Common myeloid progenitor, CD34-positive (primary cell): ENCODE measurements at regions not wholly inside any gene's neighbourhood (a gene's known extent, or its start where the extent isn't known, plus 50 kb on each side); places are given as distances from the start of the nearest gene placed in this dataset.

Experiments used
- CTCF ChIA-PET: fragments of 350-600 bp; sonication (Branson Sonifier 250); formaldehyde crosslinking; loops from one replicate; lab custom pipeline; 2021; ENCODE audit warnings: antibody characterized with exemption; lab: Charles Lee
- POLR2A ChIA-PET: fragments of 350-600 bp; sonication (Branson Sonifier 250); formaldehyde crosslinking; loops from one replicate; lab custom pipeline; 2021; ENCODE audit warnings: antibody characterized with exemption; lab: Charles Lee
- DNase-seq, 3 donors: peaks; one replicate each; pipeline versions ENCODE4 v3.0.0 to v3.0.0-alpha.2; 2013
- H3K27ac ChIP-seq, 2 experiments: 1 replicate in 1 of 2; 2 replicates in 1 of 2; pipeline ENCODE4 v1.7.0; 2013; ENCODE audit warnings: inconsistent platforms in 2 of 2, low read length in 2 of 2, mild to moderate bottlenecking in 2 of 2, low read depth in 1 of 2, moderate library complexity in 1 of 2; ENCODE audit not compliant: severe bottlenecking in 2 of 2, insufficient read depth in 1 of 2, poor library complexity in 1 of 2
- H3K27me3 ChIP-seq, 5 experiments: replicated peaks in 2 of 5; 1 replicate in 3 of 5; 2 replicates in 2 of 5; pipeline versions ENCODE4 v1.6.1 to v1.7.0; 2013; ENCODE audit warnings: low read length in 4 of 5, mild to moderate bottlenecking in 2 of 5, moderate library complexity in 2 of 5, inconsistent platforms in 1 of 5; ENCODE audit not compliant: insufficient read depth in 5 of 5, control insufficient read depth in 4 of 5
- H3K36me3 ChIP-seq, 4 experiments: 1 replicate in 2 of 4; 2 replicates in 2 of 4; pipeline versions ENCODE4 v1.6.1 to v1.7.0; 2013; ENCODE audit warnings: low read length in 3 of 4, control low read depth in 1 of 4, mild to moderate bottlenecking in 1 of 4; ENCODE audit not compliant: control insufficient read depth in 4 of 4, insufficient read depth in 4 of 4
- H3K4me1 ChIP-seq, 4 experiments: 1 replicate in 3 of 4; 2 replicates in 1 of 4; pipeline versions ENCODE4 v1.6.1 to v1.7.1; 2013; ENCODE audit warnings: low read length in 3 of 4, mild to moderate bottlenecking in 3 of 4, control low read depth in 1 of 4, inconsistent platforms in 1 of 4, moderate library complexity in 1 of 4; ENCODE audit not compliant: control insufficient read depth in 4 of 4, insufficient read depth in 4 of 4; ENCODE audit errors: control extremely low read depth in 1 of 4
- H3K4me3 ChIP-seq, 7 experiments: 1 replicate in 4 of 7; 2 replicates in 3 of 7; pipeline versions ENCODE4 v1.5.1 to v1.7.0; 2013; ENCODE audit warnings: mild to moderate bottlenecking in 7 of 7, low read length in 6 of 7, moderate library complexity in 6 of 7, inconsistent platforms in 2 of 7, low read depth in 2 of 7, control low read depth in 1 of 7; ENCODE audit not compliant: insufficient read depth in 4 of 7, control insufficient read depth in 1 of 7; ENCODE audit errors: extremely low read depth in 1 of 7
- H3K9me3 ChIP-seq, 5 experiments: 1 replicate in 4 of 5; 2 replicates in 1 of 5; pipeline versions ENCODE4 v1.6.1 to v1.7.1; 2013; ENCODE audit warnings: low read length in 4 of 5, mild to moderate bottlenecking in 2 of 5, inconsistent platforms in 1 of 5, low read depth in 1 of 5, moderate library complexity in 1 of 5; ENCODE audit not compliant: control insufficient read depth in 4 of 5, insufficient read depth in 2 of 5; ENCODE audit errors: control extremely low read depth in 1 of 5
- WGBS: methylation state at CpG from one replicate; pipeline ENCODE4 v1.1.5; 2013; ENCODE audit not compliant: insufficient coverage; 5-methylcytosine and 5-hydroxymethylcytosine counted together

GRCh38 chr16:26901983-26902382, 164.7 kb upstream of the C16orf82 start:
- POLR2A ChIA-PET, result no interaction called here
- Histone ChIP-seq H3K27ac (no peak overlapping the region), H3K9me3 (no peaks in the 10 kb centered on the region), H3K4me1 (no peaks in the 10 kb centered on the region), H3K27me3 (no peaks in the 10 kb centered on the region), H3K4me3 (no peak overlapping the region), H3K36me3 (no peaks in the 10 kb centered on the region)
- CTCF ChIA-PET, result no interaction called here
- no peak for DNase-seq

- DNase-seq, result no peak
- Histone ChIP-seq H3K4me3 (no peak overlapping the region), H3K27me3 (peaks cover 0 to 4% (median 0%) of the 10 kb centered on the region in 5 experiments), H3K4me1 (no peaks in the 10 kb centered on the region), H3K9me3 (no peaks in the 10 kb centered on the region), H3K36me3 (no peaks in the 10 kb centered on the region), H3K27ac (no peak overlapping the region)
- ChIA-PET POLR2A (no interaction called here), CTCF (no interaction called here)
- no CpG with 5 or more reads among the region's 2 CpGs for WGBS
Measured at GRCh38 chr16:26905336-26905735, 161.4 kb upstream of the C16orf82 start.

- Histone ChIP-seq H3K27me3 (peaks cover 0 to 4% (median 0%) of the 10 kb centered on the region in 5 experiments), H3K4me1 (no peaks in the 10 kb centered on the region), H3K9me3 (no peaks in the 10 kb centered on the region), H3K4me3 (no peak overlapping the region), H3K36me3 (no peaks in the 10 kb centered on the region), H3K27ac (no peak overlapping the region)
- 64% methylated on average over 4 of the region's 4 CpGs for WGBS
- CTCF ChIA-PET, result no interaction called here
- POLR2A ChIA-PET, result no interaction called here
- no peak for DNase-seq
Measured at GRCh38 chr16:26909623-26910022, 157.1 kb upstream of the C16orf82 start.

- Histone ChIP-seq H3K27me3 (peaks cover 0 to 4% (median 0%) of the 10 kb centered on the region in 5 experiments), H3K27ac (no peak overlapping the region), H3K36me3 (no peaks in the 10 kb centered on the region), H3K4me1 (no peaks in the 10 kb centered on the region), H3K9me3 (no peaks in the 10 kb centered on the region), H3K4me3 (no peak overlapping the region)
- 83% methylated on average over 1 of the region's 2 CpGs for WGBS
- POLR2A ChIA-PET, result no interaction called here
- DNase-seq, result no peak
- CTCF ChIA-PET, result no interaction called here
Measured at GRCh38 chr16:26911436-26911835, 155.3 kb upstream of the C16orf82 start.

GRCh38 chr16:26913851-26914250, 152.9 kb upstream of the C16orf82 start:
- Histone ChIP-seq H3K4me3 (no peak overlapping the region), H3K27me3 (peaks cover 0 to 4% (median 0%) of the 10 kb centered on the region in 5 experiments), H3K9me3 (no peaks in the 10 kb centered on the region), H3K36me3 (no peaks in the 10 kb centered on the region), H3K27ac (no peak overlapping the region), H3K4me1 (no peaks in the 10 kb centered on the region)
- DNase-seq, result no peak
- 89% methylated on average over 5 of the region's 6 CpGs for WGBS
- ChIA-PET POLR2A (no interaction called here), CTCF (no interaction called here)

GRCh38 chr16:26930786-26931581, 135.7 kb upstream of the C16orf82 start:
- Histone ChIP-seq H3K4me1 (no peaks in the 10 kb centered on the region), H3K4me3 (no peak overlapping the region), H3K9me3 (no peaks in the 10 kb centered on the region), H3K27ac (no peak overlapping the region), H3K36me3 (no peaks in the 10 kb centered on the region), H3K27me3 (no peaks in the 10 kb centered on the region)
- CTCF ChIA-PET, result no interaction called here
- WGBS, result 93% methylated on average over 5 of the region's 10 CpGs
- no peak for DNase-seq
- POLR2A ChIA-PET, result no interaction called here

- ChIA-PET POLR2A (no interaction called here), CTCF (no interaction called here)
- Histone ChIP-seq H3K27ac (no peak overlapping the region), H3K36me3 (no peaks in the 10 kb centered on the region), H3K4me1 (no peaks in the 10 kb centered on the region), H3K4me3 (no peak overlapping the region), H3K27me3 (peaks cover 0 to 17% (median 3%) of the 10 kb centered on the region in 5 experiments), H3K9me3 (no peaks in the 10 kb centered on the region)
- 83% methylated on average over 2 of the region's 4 CpGs for WGBS
- DNase-seq, result no peak
Measured at GRCh38 chr16:26950636-26951035, 116.1 kb upstream of the C16orf82 start.
